Activated CD4-positive, alpha-beta T cell treated with anti-CD3 and anti-CD28 coated beads for 36 hours (primary cell): ENCODE measurements at regions not wholly inside any gene's neighbourhood (a gene's known extent, or its start where the extent isn't known, plus 50 kb on each side); places are given as distances from the start of the nearest gene placed in this dataset.

Experiments used
- ATAC-seq: fragments of 200-7000 bp; cut with Tn5 transposase; one replicate; pipeline ENCODE4 v1.10.0; 2021; ENCODE audit warnings: mild to moderate bottlenecking, moderate library complexity
- CTCF ChIA-PET: fragments of 350-600 bp; sonication (Branson Sonifier 250); formaldehyde crosslinking; loops from one replicate; lab custom pipeline; 2021; ENCODE audit warnings: antibody characterized with exemption; lab: Charles Lee
- POLR2A ChIA-PET: fragments of 350-600 bp; sonication (Branson Sonifier 250); formaldehyde crosslinking; loops from one replicate; lab custom pipeline; 2021; ENCODE audit warnings: antibody characterized with exemption, inconsistent platforms; lab: Charles Lee
- DNase-seq: peaks from one replicate; pipeline ENCODE4 v3.0.0-alpha.2; 2020
- H3K27ac Mint-ChIP-seq: one replicate; pipeline ENCODE4 v1.8.0; 2021; ENCODE audit warnings: mixed read lengths
- H3K27me3 Mint-ChIP-seq: one replicate; pipeline ENCODE4 v1.8.0; 2021; ENCODE audit warnings: mixed read lengths
- H3K36me3 Mint-ChIP-seq: one replicate; pipeline ENCODE4 v1.8.0; 2021; ENCODE audit warnings: low read depth, mixed read lengths
- H3K4me1 Mint-ChIP-seq: one replicate; pipeline ENCODE4 v1.8.0; 2021; ENCODE audit warnings: mixed read lengths
- H3K4me3 Mint-ChIP-seq: one replicate; pipeline ENCODE4 v1.8.0; 2021; ENCODE audit warnings: mild to moderate bottlenecking, moderate library complexity, mixed read lengths
- H3K9me3 Mint-ChIP-seq: one replicate; pipeline ENCODE4 v1.8.0; 2021; ENCODE audit warnings: low read depth, mixed read lengths
- intact Hi-C, 2 experiments: fragments of 100-400 bp; cut with DNase I in 1 of 2; cut with micrococcal nuclease in 1 of 2; formaldehyde crosslinking; loops; one replicate each; pipeline versions ENCODE4 v1.14.2 to v1.15.1; 2022 to 2024; cut with DNase I, micrococcal nuclease

GRCh38 chr1:201719812-201720521 lies 109.0 kb upstream of the IPO9 start:
- H3K4me1 Mint-ChIP-seq, result no peaks in the 10 kb centered on the region
- no peaks in the 10 kb centered on the region for H3K9me3 Mint-ChIP-seq
- H3K27me3 Mint-ChIP-seq, result peaks cover 2% of the 10 kb centered on the region
- H3K36me3 Mint-ChIP-seq, result no peaks in the 10 kb centered on the region
- ChIA-PET CTCF (interaction anchor here (0.6 to 5.2 kb wide), 5 partner anchors 10 to 253 kb away, joined by 3 to 44 read pairs (median 3); no protein-coding TSS in a partner anchor), POLR2A (no interaction called here)
- intact Hi-C loops, result no loop called here
- ATAC-seq (no peak), DNase-seq (no peak)
- H3K4me3 Mint-ChIP-seq, result no peak overlapping the region
- no peak overlapping the region for H3K27ac Mint-ChIP-seq

GRCh38 chr1:201720522-201720844 lies 108.5 kb upstream of the IPO9 start:
- Mint-ChIP-seq H3K4me1 (no peaks in the 10 kb centered on the region), H3K27ac (no peak overlapping the region), H3K9me3 (no peaks in the 10 kb centered on the region), H3K4me3 (no peak overlapping the region), H3K36me3 (no peaks in the 10 kb centered on the region), H3K27me3 (peaks cover 2% of the 10 kb centered on the region)
- ATAC-seq (no peak), DNase-seq (no peak)
- ChIA-PET POLR2A (no interaction called here), CTCF (interaction anchor here (0.6 to 5.2 kb wide), 5 partner anchors 11 to 253 kb away, joined by 3 to 44 read pairs (median 3); no protein-coding TSS in a partner anchor)
- intact Hi-C loops, result no loop called here

- intact Hi-C loops, result no loop called here
- H3K27me3 Mint-ChIP-seq, result peaks cover 2% of the 10 kb centered on the region
- H3K27ac Mint-ChIP-seq, result no peak overlapping the region
- H3K9me3 Mint-ChIP-seq, result no peaks in the 10 kb centered on the region
- ChIA-PET CTCF (interaction anchor here (0.6 to 5.2 kb wide), 2 partner anchors 12 to 230 kb away, joined by 4 to 44 read pairs; no protein-coding TSS in a partner anchor), POLR2A (no interaction called here)
- H3K4me1 Mint-ChIP-seq, result no peaks in the 10 kb centered on the region
- H3K4me3 Mint-ChIP-seq, result no peak overlapping the region
- DNase-seq (no peak), ATAC-seq (no peak)
- H3K36me3 Mint-ChIP-seq, result no peaks in the 10 kb centered on the region
These were observed 107.6 kb upstream of the IPO9 start for GRCh38 chr1:201721082-201722049.

GRCh38 chr1:201724039-201724765 lies 104.8 kb upstream of the IPO9 start:
- POLR2A ChIA-PET, result interaction anchor here (0.5 kb wide), 1 partner anchor 231 kb away, joined by 3 read pairs; no protein-coding TSS in a partner anchor
- ATAC-seq (no peak), DNase-seq (no peak)

GRCh38 chr1:201724766-201725118 lies 104.2 kb upstream of the IPO9 start:
- Mint-ChIP-seq H3K27ac (no peak overlapping the region), H3K4me1 (no peaks in the 10 kb centered on the region), H3K4me3 (no peak overlapping the region), H3K9me3 (no peaks in the 10 kb centered on the region), H3K36me3 (no peaks in the 10 kb centered on the region), H3K27me3 (peaks cover 2% of the 10 kb centered on the region)
- CTCF ChIA-PET, result interaction anchor here (0.6 to 0.7 kb wide), 2 partner anchors 20 to 27 kb away, joined by 3 to 4 read pairs; no protein-coding TSS in a partner anchor
- no peak for ATAC-seq
- POLR2A ChIA-PET, result interaction anchor here (0.5 kb wide), 1 partner anchor 231 kb away, joined by 3 read pairs; no protein-coding TSS in a partner anchor
- intact Hi-C loops, result no loop called here
- no peak for DNase-seq

More at GRCh38 chr1:201724039-201724765, 104.8 kb upstream of the IPO9 start:
- Mint-ChIP-seq H3K27ac (no peak overlapping the region), H3K36me3 (no peaks in the 10 kb centered on the region), H3K4me1 (no peaks in the 10 kb centered on the region), H3K4me3 (no peak overlapping the region), H3K27me3 (peaks cover 2% of the 10 kb centered on the region), H3K9me3 (no peaks in the 10 kb centered on the region)
- CTCF ChIA-PET, result interaction anchor here (0.6 to 5.2 kb wide), 4 partner anchors 11 to 102 kb away, joined by 4 to 44 read pairs (median 4); no protein-coding TSS in a partner anchor
- intact Hi-C loops, result no loop called here

GRCh38 chr1:201726700-201727099 lies 102.3 kb upstream of the IPO9 start:
- H3K9me3 Mint-ChIP-seq, result no peaks in the 10 kb centered on the region
- H3K4me1 Mint-ChIP-seq, result no peaks in the 10 kb centered on the region
- H3K27ac Mint-ChIP-seq, result no peak overlapping the region
- ChIA-PET POLR2A (no interaction called here), CTCF (interaction anchor here (0.8 to 1.2 kb wide), 2 partner anchors 22 to 214 kb away, joined by 3 read pairs; no protein-coding TSS in a partner anchor)
- ATAC-seq, result no peak
- intact Hi-C loops, result no loop called here
- no peak overlapping the region for H3K4me3 Mint-ChIP-seq
- no peak for DNase-seq
- H3K27me3 Mint-ChIP-seq, result peaks cover 2% of the 10 kb centered on the region
- H3K36me3 Mint-ChIP-seq, result no peaks in the 10 kb centered on the region

GRCh38 chr1:201728731-201729130 lies 100.2 kb upstream of the IPO9 start:
- Mint-ChIP-seq H3K4me3 (no peak overlapping the region), H3K27me3 (peaks cover 2% of the 10 kb centered on the region), H3K4me1 (no peaks in the 10 kb centered on the region), H3K27ac (no peak overlapping the region), H3K36me3 (no peaks in the 10 kb centered on the region), H3K9me3 (no peaks in the 10 kb centered on the region)
- ChIA-PET POLR2A (interaction anchor here (0.9 kb wide), 1 partner anchor 73 kb away, joined by 3 read pairs; no protein-coding TSS in a partner anchor), CTCF (interaction anchor here (0.8 to 1.8 kb wide), 4 partner anchors 17 to 189 kb away, joined by 4 to 5 read pairs (median 4); no protein-coding TSS in a partner anchor)
- ATAC-seq, result no peak
- DNase-seq, result no peak
- intact Hi-C loops, result no loop called here

GRCh38 chr1:201729973-201730608 lies 98.9 kb upstream of the IPO9 start:
- Mint-ChIP-seq H3K4me3 (no peak overlapping the region), H3K27ac (no peak overlapping the region), H3K4me1 (no peaks in the 10 kb centered on the region), H3K27me3 (peaks cover 2% of the 10 kb centered on the region), H3K36me3 (no peaks in the 10 kb centered on the region), H3K9me3 (no peaks in the 10 kb centered on the region)
- CTCF ChIA-PET, result interaction anchor here (0.6 to 1.8 kb wide), 3 partner anchors 19 to 319 kb away, joined by 4 to 6 read pairs (median 5); no protein-coding TSS in a partner anchor
- DNase-seq (no peak), ATAC-seq (no peak)
- POLR2A ChIA-PET, result no interaction called here
- intact Hi-C loops, result no loop called here

GRCh38 chr1:201730611-201731010 lies 98.3 kb upstream of the IPO9 start:
- H3K27ac Mint-ChIP-seq, result no peak overlapping the region
- H3K4me1 Mint-ChIP-seq, result no peaks in the 10 kb centered on the region
- H3K9me3 Mint-ChIP-seq, result no peaks in the 10 kb centered on the region
- no peak overlapping the region for H3K4me3 Mint-ChIP-seq
- intact Hi-C loops, result no loop called here
- no peaks in the 10 kb centered on the region for H3K36me3 Mint-ChIP-seq
- POLR2A ChIA-PET, result no interaction called here
- peaks cover 2% of the 10 kb centered on the region for H3K27me3 Mint-ChIP-seq
- ATAC-seq, result no peak
- DNase-seq, result no peak
- CTCF ChIA-PET, result interaction anchor here (0.6 kb wide), 1 partner anchor 318 kb away, joined by 4 read pairs; no protein-coding TSS in a partner anchor

- Mint-ChIP-seq H3K4me1 (no peaks in the 10 kb centered on the region), H3K9me3 (no peaks in the 10 kb centered on the region), H3K4me3 (no peak overlapping the region), H3K36me3 (no peaks in the 10 kb centered on the region), H3K27ac (no peak overlapping the region), H3K27me3 (peaks cover 2% of the 10 kb centered on the region)
- ChIA-PET CTCF (interaction anchor here (0.5 to 1.4 kb wide), 2 partner anchors 11 to 55 kb away, joined by 3 read pairs; no protein-coding TSS in a partner anchor), POLR2A (no interaction called here)
- DNase-seq (no peak), ATAC-seq (no peak)
- intact Hi-C loops, result no loop called here
These were observed 97.8 kb upstream of the IPO9 start for GRCh38 chr1:201731142-201731541.
